GM12873 (cell line): ENCODE measurements at regions not wholly inside any gene's neighbourhood (a gene's known extent, or its start where the extent isn't known, plus 50 kb on each side); places are given as distances from the start of the nearest gene placed in this dataset.

Source experiments
- CTCF ChIP-seq: IDR thresholded peaks from 2 replicates; pipeline ENCODE4 v1.5.1; 2012; ENCODE audit warnings: low read depth, mild to moderate bottlenecking, moderate library complexity, low read length, control low read depth; ENCODE audit not compliant: insufficient read depth; ENCODE audit errors: missing control alignments

- TF ChIP-seq CTCF: no peak
These were observed 332.7 kb upstream of the KLF12 start for GRCh38 chr13:74466864-74467263.

DNA sequence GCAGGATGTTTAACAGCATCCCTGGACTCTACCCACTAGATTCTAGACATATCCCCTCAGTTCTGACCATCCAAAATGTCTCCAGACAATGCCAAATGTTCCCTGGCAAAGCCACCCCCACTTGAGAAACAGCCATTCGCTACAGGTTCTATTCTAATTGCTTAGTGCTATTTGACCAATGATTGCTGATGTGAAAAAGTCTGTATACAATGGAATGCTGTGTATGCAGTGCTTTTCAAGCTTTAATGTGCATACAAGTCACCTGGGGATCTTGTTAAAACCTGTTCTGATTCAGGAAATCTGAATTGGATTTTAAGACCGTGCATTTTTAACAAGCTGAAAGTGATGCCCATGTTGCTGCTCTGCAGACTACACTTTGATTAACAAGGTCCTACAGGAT is 331.8 kb upstream of the KLF12 start:
- TF ChIP-seq CTCF: no peak

- TF ChIP-seq CTCF: no peak
These were observed 331.1 kb upstream of the KLF12 start for GRCh38 chr13:74465271-74465670.

GRCh38 chr13:74464670-74465069 is 330.5 kb upstream of the KLF12 start:
- no peak for TF ChIP-seq CTCF

- TF ChIP-seq CTCF: no peak
These were observed 326.8 kb upstream of the KLF12 start for GRCh38 chr13:74461011-74461410.

GRCh38 chr13:74452881-74453280 is 318.7 kb upstream of the KLF12 start:
- no peak for TF ChIP-seq CTCF

DNA sequence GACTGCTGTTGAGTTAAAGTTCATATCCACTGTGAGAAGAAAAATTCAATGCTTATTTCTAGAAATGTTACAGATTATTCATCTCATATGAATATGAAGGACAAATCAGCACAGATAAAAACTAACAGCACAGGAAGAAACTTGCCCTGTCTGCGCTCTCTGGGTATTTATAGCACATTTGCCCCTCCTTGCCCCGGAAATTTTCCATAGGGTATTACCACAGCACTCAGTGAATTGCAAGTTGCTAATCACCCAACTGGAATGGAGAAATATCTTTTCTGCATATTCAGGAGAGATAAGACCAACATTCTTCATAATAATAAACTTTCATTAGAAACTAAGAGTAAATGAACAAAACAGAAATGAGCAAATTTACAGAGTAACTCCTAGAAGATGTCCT is 318.0 kb upstream of the KLF12 start:
- TF ChIP-seq CTCF: no peak
